Pancreas (tissue), 10 donors: ENCODE measurements at regions not wholly inside any gene's neighbourhood (a gene's known extent, or its start where the extent isn't known, plus 50 kb on each side); places are given as distances from the start of the nearest gene placed in this dataset.
A peak's percentile ranks its signal among the peaks of the same experiment; 100 is the strongest.

Experiments used
- ATAC-seq, 4 donors: fragments of 200-7000 bp; cut with Tn5 transposase; one replicate each; pipeline versions ENCODE4 v1.8.0 to v1.9.1; 2020; ENCODE audit warnings: mild to moderate bottlenecking in 4 of 4, moderate library complexity in 4 of 4
- DNase-seq, 6 donors: peaks; one replicate each; pipeline ENCODE4 v3.0.0-alpha.2; 2020
- FAIRE-seq: peaks from 2 replicates; lab custom pipeline; 2012; peaks lifted over from hg19 to GRCh38; lab: Jason Lieb, UNC
- H3K27ac ChIP-seq, 4 donors: fragments of 200-600 bp; sonication (generic); 1 replicate in 3 of 4; 2 replicates in 1 of 4; pipeline versions ENCODE4 v1.5.0 to v1.8.0; 2020
- H3K27me3 ChIP-seq, 4 donors: fragments of 200-600 bp; one replicate each; pipeline ENCODE4 v1.8.0; 2021
- H3K36me3 ChIP-seq, 3 donors: fragments of 200-600 bp; sonication (generic) in 1 of 3; one replicate each; pipeline versions ENCODE4 v1.5.0 to v1.8.0; 2020 to 2021
- H3K4me1 ChIP-seq, 3 donors: fragments of 200-600 bp; one replicate each; pipeline ENCODE4 v1.8.0; 2021
- H3K4me3 ChIP-seq, 4 donors: fragments of 200-600 bp; sonication (generic) in 2 of 4; one replicate each; pipeline versions ENCODE4 v1.5.0 to v1.8.0; 2020 to 2021
- H3K9me3 ChIP-seq, 4 donors: fragments of 200-600 bp; one replicate each; pipeline ENCODE4 v1.8.0; 2021
- CTCF ChIP-seq, 4 donors: fragments of 200-600 bp; sonication (generic) in 3 of 4; IDR thresholded peaks; one replicate each; pipeline versions ENCODE4 v1.5.0 to v1.8.0; 2021; ENCODE audit warnings: antibody characterized with exemption in 4 of 4
- WGBS, 2 donors: extraction: QIAGEN DNeasy Blood & Tissue Kit; methylation state at CpG; one replicate each; pipeline ENCODE4 v1.1.7; 2013; 5-methylcytosine and 5-hydroxymethylcytosine counted together
- intact Hi-C, 3 donors: fragments of 100-400 bp; cut with DNase I; formaldehyde crosslinking; loops; one replicate each; pipeline versions ENCODE4 v1.11.1 to v1.14.2; 2022
- donor health status: healthy with polysubstance abuse.
- donor health status: DM: no; HTN: no; CAD: no; lungs with moderate emphysema.
- donor health status: DM: no; HTN: no; CAD: no.
- donor health status: control.
- donor health status: control.
- donor health status: Bipolar disorder and iron deficiency.
- donor health status: DM: yes; HTN: yes; CAD: no.
- donor health status: DM: no; HTN: no; CAD: no.
- donor health status: DM: no; HTN: no; CAD: no.
- donor health status: DM: yes; HTN: yes; CAD: no.

DNA sequence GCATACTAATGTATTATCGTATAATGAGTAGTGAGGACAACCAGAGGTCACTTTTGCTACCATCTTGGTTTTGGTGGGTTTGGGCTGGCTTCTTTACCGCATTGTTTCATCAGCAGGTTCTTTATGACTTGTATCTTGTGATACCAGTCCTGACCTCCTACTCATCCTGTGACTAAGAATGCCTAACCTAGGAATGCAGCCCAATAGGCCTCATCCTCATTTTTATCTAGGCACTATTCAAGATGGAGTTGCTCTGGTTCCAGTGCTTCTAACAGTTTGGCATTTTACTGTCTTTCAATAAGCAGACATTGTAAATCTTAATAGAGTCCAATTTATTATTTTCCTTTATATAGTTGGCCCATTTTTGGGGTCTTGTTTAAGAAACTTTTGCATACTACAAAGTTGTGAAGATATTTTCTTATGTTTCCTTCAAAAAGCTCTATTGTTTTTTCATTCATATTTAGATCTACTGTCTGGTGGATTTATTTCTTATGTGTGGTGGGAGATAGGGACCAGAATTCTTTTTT is 60.8 kb upstream of the RNU6-1 start:
- Histone ChIP-seq H3K27ac (peak overlapping the region in 1 of 4 donors; percentile 66), H3K36me3 (no peaks in the 10 kb centered on the region), H3K4me1 (no peaks in the 10 kb centered on the region), H3K9me3 (no peaks in the 10 kb centered on the region), H3K4me3 (no peak overlapping the region), H3K27me3 (no peaks in the 10 kb centered on the region)
- TF ChIP-seq CTCF (IDR thresholded peaks at IDR 0.05), result no peak
- 98 to 100% methylated on average over 2 of the region's 2 CpGs for WGBS, 2 donors
- DNase-seq (no peak), FAIRE-seq (peak; percentile 61), ATAC-seq (no peak)
- intact Hi-C loops, result no loop called here

DNA sequence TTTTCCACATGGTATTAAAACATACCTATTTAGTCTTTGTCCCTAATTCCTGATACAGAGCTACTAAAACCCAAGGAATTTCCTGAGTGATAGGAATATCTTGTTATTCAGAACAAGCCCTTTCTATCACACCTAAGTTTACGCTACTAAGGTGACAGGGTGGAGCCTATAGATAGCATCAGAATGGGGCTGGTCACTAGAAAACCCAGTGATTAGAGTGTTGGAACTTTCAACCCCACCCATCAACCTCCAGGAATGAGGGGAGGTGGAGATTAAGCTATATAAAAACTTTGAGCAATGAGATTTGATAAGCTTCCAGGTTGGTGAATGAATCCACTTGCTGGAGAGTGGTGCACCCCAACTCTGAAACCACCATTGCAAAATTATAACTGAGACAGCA is 62.1 kb upstream of the RNU6-1 start:
- 86 to 89% methylated on average over 1 of the region's 1 CpG for WGBS, 2 donors
- ATAC-seq, result no peak
- no peaks in the 10 kb centered on the region for H3K36me3 ChIP-seq

GRCh38 chr15:67902579-67903009 is 62.7 kb upstream of the RNU6-1 start:
- Histone ChIP-seq H3K9me3 (no peaks in the 10 kb centered on the region), H3K27ac (no peak overlapping the region), H3K4me3 (no peak overlapping the region), H3K36me3 (no peaks in the 10 kb centered on the region), H3K4me1 (no peaks in the 10 kb centered on the region), H3K27me3 (no peaks in the 10 kb centered on the region)
- ATAC-seq, result no peak
- 90 to 93% methylated on average over 9 of the region's 9 CpGs for WGBS, 2 donors
- no peak for FAIRE-seq
- intact Hi-C loops, result no loop called here
- no peak for TF ChIP-seq CTCF (IDR thresholded peaks at IDR 0.05)
- no peak for DNase-seq

More for the DNA sequence above, 62.1 kb upstream of the RNU6-1 start:
- TF ChIP-seq CTCF (IDR thresholded peaks at IDR 0.05), result no peak
- no peaks in the 10 kb centered on the region for H3K4me1 ChIP-seq
- H3K27me3 ChIP-seq, result no peaks in the 10 kb centered on the region
- DNase-seq, result no peak
- no peak for FAIRE-seq
- no peak overlapping the region for H3K4me3 ChIP-seq
- no peak overlapping the region for H3K27ac ChIP-seq
- intact Hi-C loops, result no loop called here
- no peaks in the 10 kb centered on the region for H3K9me3 ChIP-seq

DNA sequence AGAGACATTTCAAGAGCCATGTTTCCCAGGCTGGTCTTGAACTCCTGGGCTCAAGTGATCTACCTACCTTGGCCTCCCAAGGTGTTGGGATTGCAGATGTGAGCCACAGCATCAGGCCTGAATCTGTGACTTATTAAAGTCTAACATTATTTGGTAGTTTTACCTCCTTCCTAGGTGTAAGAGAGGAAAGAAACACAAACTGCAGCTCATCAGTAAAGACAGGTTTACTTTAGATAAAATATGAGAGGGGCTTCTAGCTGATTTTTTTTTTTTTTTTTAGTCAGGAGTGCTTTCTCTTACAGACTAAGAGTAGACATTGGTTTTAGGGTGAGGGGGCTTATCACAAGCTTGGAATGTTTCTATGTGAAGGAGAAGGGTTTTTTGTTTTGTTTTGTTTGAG is 63.9 kb upstream of the RNU6-1 start:
- FAIRE-seq (no peak), DNase-seq (no peak)

More for the DNA sequence above, 63.9 kb upstream of the RNU6-1 start:
- no peak for ATAC-seq
- H3K27me3 ChIP-seq, result no peaks in the 10 kb centered on the region
- no peaks in the 10 kb centered on the region for H3K4me1 ChIP-seq
- no peak for TF ChIP-seq CTCF (IDR thresholded peaks at IDR 0.05)
- intact Hi-C loops, result no loop called here
- no peak overlapping the region for H3K4me3 ChIP-seq
- no peaks in the 10 kb centered on the region for H3K36me3 ChIP-seq
- no peaks in the 10 kb centered on the region for H3K9me3 ChIP-seq
- no peak overlapping the region for H3K27ac ChIP-seq
